Fibroblast of peridontal ligament (primary cell): ENCODE measurements at regions not wholly inside any gene's neighbourhood (a gene's known extent, or its start where the extent isn't known, plus 50 kb on each side); places are given as distances from the start of the nearest gene placed in this dataset.

Experiments used
- DNase-seq: peaks from one replicate; pipeline ENCODE4 v3.0.0-alpha.2; 2010; ENCODE audit errors: extremely low read depth

- no peak for DNase-seq
Observed at GRCh38 chr18:37662546-37663339, 97.1 kb upstream of the CELF4 start.

- no peak for DNase-seq
Observed at GRCh38 chr18:37662099-37662498, 96.5 kb upstream of the CELF4 start.

GRCh38 chr18:37661478-37661877, 95.9 kb upstream of the CELF4 start:
- DNase-seq, result no peak

GRCh38 chr18:37661061-37661460, 95.5 kb upstream of the CELF4 start:
- DNase-seq, result no peak

- DNase-seq, result no peak
Observed at GRCh38 chr18:37660658-37661057, 95.1 kb upstream of the CELF4 start.

- DNase-seq, result no peak
Observed at GRCh38 chr18:37659906-37660305, 94.3 kb upstream of the CELF4 start.

GRCh38 chr18:37658894-37659293, 93.3 kb upstream of the CELF4 start:
- no peak for DNase-seq

GRCh38 chr18:37657493-37657892, 91.9 kb upstream of the CELF4 start:
- no peak for DNase-seq

GRCh38 chr18:37654731-37655369, 89.3 kb upstream of the CELF4 start:
- no peak for DNase-seq

GRCh38 chr18:37654034-37654433, 88.4 kb upstream of the CELF4 start:
- no peak for DNase-seq

- no peak for DNase-seq
Observed at GRCh38 chr18:37653618-37654017, 88.0 kb upstream of the CELF4 start.

- DNase-seq, result no peak
Observed at GRCh38 chr18:37649930-37650329, 84.3 kb upstream of the CELF4 start.

- no peak for DNase-seq
Observed at GRCh38 chr18:37649416-37649815, 83.8 kb upstream of the CELF4 start.

- DNase-seq, result no peak
Observed at GRCh38 chr18:37641573-37641972, 76.0 kb upstream of the CELF4 start.

GRCh38 chr18:37640504-37640903, 74.9 kb upstream of the CELF4 start:
- no peak for DNase-seq

GRCh38 chr18:37639846-37640245, 74.2 kb upstream of the CELF4 start:
- DNase-seq, result no peak

- DNase-seq, result no peak
Observed at GRCh38 chr18:37637478-37637850, 71.9 kb upstream of the CELF4 start.

GRCh38 chr18:37636831-37637477, 71.4 kb upstream of the CELF4 start:
- DNase-seq, result no peak

GRCh38 chr18:37634516-37634915, 68.9 kb upstream of the CELF4 start:
- no peak for DNase-seq

- no peak for DNase-seq
Observed at GRCh38 chr18:37631422-37631821, 65.8 kb upstream of the CELF4 start.

- no peak for DNase-seq
Observed at GRCh38 chr18:37630334-37630733, 64.7 kb upstream of the CELF4 start.

- no peak for DNase-seq
Observed at GRCh38 chr18:37628470-37629220, 63.0 kb upstream of the CELF4 start.
